ENCODE measurements at regions not wholly inside any gene's neighbourhood (a gene's known extent, or its start where the extent isn't known, plus 50 kb on each side); places are given as distances from the start of the nearest gene placed in this dataset.

DNA sequence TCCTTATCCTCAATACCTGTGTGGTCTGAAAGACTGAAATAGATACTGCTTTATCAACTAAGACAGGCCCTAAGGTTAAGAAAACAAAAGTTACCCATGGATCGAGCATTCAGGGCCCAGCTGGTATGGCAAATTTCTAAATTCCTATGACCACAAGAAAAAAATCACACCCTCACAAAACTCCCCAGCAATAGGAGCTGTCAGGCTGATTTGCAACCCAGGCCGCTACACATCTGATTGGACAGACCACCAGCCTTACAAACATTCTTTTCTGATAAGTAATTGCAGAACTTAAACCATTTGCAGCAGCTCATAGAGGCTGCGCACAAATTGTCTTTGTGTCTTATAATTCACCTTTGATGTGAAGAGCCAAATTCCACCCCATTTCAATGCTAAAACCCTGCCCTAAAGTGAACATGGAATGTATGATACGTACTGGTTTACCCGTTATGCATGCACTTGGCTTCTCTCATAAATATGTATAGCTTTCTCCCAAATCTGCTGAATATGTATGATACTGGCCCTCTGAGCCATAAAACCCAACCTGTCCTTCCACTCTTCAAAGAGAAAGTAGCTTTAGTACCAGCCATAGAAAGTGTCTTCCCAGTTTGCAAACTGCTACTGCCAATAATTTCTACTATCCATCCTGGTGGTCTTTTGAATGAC, 842.5 kb downstream of the GRID1 start:
- Mint-ChIP-seq H3K36me3 (ENCODE audit: low read depth) (no peaks in the 10 kb centered on the region), H3K27me3 (peaks cover 30% of the 10 kb centered on the region), H3K9me3 (no peaks in the 10 kb centered on the region), H3K4me3 (no peak overlapping the region), H3K4me1 (ENCODE audit: low read depth) (no peaks in the 10 kb centered on the region), H3K27ac (no peak overlapping the region)
- Histone ChIP-seq H3K9me3 (ENCODE audit: control insufficient read depth in 1 of 2, insufficient read depth in 1 of 2, low read length in 2 of 2) (no peaks in the 10 kb centered on the region), H3K4me1 (ENCODE audit: insufficient read depth, low read length) (no peaks in the 10 kb centered on the region), H3K27me3 (ENCODE audit: control insufficient read depth in 1 of 2, insufficient read depth in 2 of 2, low read length in 2 of 2) (peaks cover 0 to 3% of the 10 kb centered on the region in 2 experiments), H3K36me3 (ENCODE audit: insufficient read depth, low read length) (no peaks in the 10 kb centered on the region), H3K4me3 (ENCODE audit: low read length) (no peak overlapping the region), H3K27ac (ENCODE audit: low read depth in 1 of 2, low read length in 2 of 2) (no peak overlapping the region)
- intact Hi-C loops (cut with DNase I, micrococcal nuclease), result no loop called here
- DNase-seq (no peak), ATAC-seq (ENCODE audit: poor library complexity) (no peak)
- TF ChIP-seq, protein P1, sequence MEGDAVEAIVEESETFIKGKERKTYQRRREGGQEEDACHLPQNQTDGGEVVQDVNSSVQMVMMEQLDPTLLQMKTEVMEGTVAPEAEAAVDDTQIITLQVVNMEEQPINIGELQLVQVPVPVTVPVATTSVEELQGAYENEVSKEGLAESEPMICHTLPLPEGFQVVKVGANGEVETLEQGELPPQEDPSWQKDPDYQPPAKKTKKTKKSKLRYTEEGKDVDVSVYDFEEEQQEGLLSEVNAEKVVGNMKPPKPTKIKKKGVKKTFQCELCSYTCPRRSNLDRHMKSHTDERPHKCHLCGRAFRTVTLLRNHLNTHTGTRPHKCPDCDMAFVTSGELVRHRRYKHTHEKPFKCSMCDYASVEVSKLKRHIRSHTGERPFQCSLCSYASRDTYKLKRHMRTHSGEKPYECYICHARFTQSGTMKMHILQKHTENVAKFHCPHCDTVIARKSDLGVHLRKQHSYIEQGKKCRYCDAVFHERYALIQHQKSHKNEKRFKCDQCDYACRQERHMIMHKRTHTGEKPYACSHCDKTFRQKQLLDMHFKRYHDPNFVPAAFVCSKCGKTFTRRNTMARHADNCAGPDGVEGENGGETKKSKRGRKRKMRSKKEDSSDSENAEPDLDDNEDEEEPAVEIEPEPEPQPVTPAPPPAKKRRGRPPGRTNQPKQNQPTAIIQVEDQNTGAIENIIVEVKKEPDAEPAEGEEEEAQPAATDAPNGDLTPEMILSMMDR (IDR thresholded peaks at IDR 0.05), result no peak
- CTCF ChIA-PET, result no interaction called here
- POLR2A ChIA-PET, result no interaction called here

DNA sequence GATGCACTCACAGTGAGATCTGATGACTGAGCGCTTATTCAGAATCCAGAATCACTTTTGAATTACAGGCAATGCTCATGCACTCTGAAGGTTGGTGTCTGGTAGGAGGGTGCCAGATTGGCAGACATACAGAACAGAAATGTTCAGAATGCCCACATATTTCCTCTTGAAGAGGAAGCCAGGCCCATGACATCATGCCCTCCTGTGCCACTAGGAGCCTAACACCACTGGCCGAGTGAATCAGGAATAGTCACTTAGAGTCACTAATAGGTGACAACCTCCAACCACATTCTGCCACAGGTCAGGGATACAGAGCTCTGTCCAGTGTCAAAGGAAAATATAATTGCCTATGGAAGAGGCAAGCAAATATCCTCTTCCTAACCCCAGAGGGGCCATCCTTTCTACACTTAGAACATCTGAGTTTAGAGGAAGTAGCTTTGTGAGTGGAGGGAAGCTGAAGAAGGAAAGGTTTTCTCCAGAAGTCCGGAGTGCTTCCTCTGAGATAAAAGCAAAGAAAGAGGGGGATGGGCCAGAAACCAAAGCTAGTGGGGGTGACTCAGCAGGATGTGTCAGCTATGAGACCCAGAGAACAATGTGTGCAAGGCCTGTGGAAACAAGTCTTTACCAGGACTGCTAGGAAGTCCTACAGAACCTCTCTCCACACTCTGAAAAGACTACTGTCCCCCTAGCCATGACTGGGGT, 838.8 kb downstream of the GRID1 start:
- POLR2A ChIA-PET, result no interaction called here
- DNase-seq (no peak), ATAC-seq (ENCODE audit: poor library complexity) (no peak)
- peaks cover 19% of the 10 kb centered on the region for H3K27me3 Mint-ChIP-seq
- H3K9me3 ChIP-seq (ENCODE audit: control insufficient read depth in 1 of 2, insufficient read depth in 1 of 2, low read length in 2 of 2), result no peaks in the 10 kb centered on the region
- H3K4me3 Mint-ChIP-seq, result no peak overlapping the region
- H3K27ac ChIP-seq (ENCODE audit: low read depth in 1 of 2, low read length in 2 of 2), result no peak overlapping the region
- intact Hi-C loops (cut with DNase I, micrococcal nuclease), result no loop called here
- H3K36me3 ChIP-seq (ENCODE audit: insufficient read depth, low read length), result no peaks in the 10 kb centered on the region
- CTCF ChIA-PET, result no interaction called here
- H3K4me1 Mint-ChIP-seq (ENCODE audit: low read depth), result no peaks in the 10 kb centered on the region
- no peaks in the 10 kb centered on the region for H3K4me1 ChIP-seq (ENCODE audit: insufficient read depth, low read length)
- TF ChIP-seq, protein P1 (IDR thresholded peaks at IDR 0.05), result no peak
- no peaks in the 10 kb centered on the region for H3K9me3 Mint-ChIP-seq
- no peak overlapping the region for H3K27ac Mint-ChIP-seq
- H3K36me3 Mint-ChIP-seq (ENCODE audit: low read depth), result no peaks in the 10 kb centered on the region
- no peak overlapping the region for H3K4me3 ChIP-seq (ENCODE audit: low read length)
- H3K27me3 ChIP-seq (ENCODE audit: control insufficient read depth in 1 of 2, insufficient read depth in 2 of 2, low read length in 2 of 2), result no peaks in the 10 kb centered on the region

DNA sequence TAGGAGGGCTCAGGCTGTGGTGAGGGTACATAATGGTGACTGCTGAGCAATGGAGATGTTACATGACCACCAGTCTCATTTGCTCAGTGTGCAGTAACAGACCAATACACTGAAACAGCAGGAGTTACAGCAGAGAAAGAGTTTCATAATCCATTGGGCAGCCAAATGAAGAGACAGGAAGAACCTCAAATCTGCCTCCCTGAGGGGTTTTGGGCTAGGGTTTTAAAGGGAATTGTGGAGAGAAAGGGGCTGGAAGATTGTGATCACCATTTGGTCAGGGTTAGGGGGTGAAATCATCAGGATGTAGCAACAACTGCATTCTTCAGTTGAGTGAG, 838.3 kb downstream of the GRID1 start:
- intact Hi-C loops (cut with DNase I, micrococcal nuclease), result no loop called here
- Mint-ChIP-seq H3K4me1 (ENCODE audit: low read depth) (no peaks in the 10 kb centered on the region), H3K27me3 (peaks cover 23% of the 10 kb centered on the region), H3K9me3 (no peaks in the 10 kb centered on the region), H3K4me3 (no peak overlapping the region), H3K36me3 (ENCODE audit: low read depth) (no peaks in the 10 kb centered on the region), H3K27ac (no peak overlapping the region)
- H3K4me1 ChIP-seq (ENCODE audit: insufficient read depth, low read length), result no peaks in the 10 kb centered on the region
- H3K4me3 ChIP-seq (ENCODE audit: low read length), result no peak overlapping the region
- ChIA-PET POLR2A (no interaction called here), CTCF (no interaction called here)
- ATAC-seq (ENCODE audit: poor library complexity) (no peak), DNase-seq (no peak)
- TF ChIP-seq, protein P1 (IDR thresholded peaks at IDR 0.05), result no peak
- H3K36me3 ChIP-seq (ENCODE audit: insufficient read depth, low read length), result no peaks in the 10 kb centered on the region
- no peak overlapping the region for H3K27ac ChIP-seq (ENCODE audit: low read depth in 1 of 2, low read length in 2 of 2)
- H3K27me3 ChIP-seq (ENCODE audit: control insufficient read depth in 1 of 2, insufficient read depth in 2 of 2, low read length in 2 of 2), result no peaks in the 10 kb centered on the region
- H3K9me3 ChIP-seq (ENCODE audit: control insufficient read depth in 1 of 2, insufficient read depth in 1 of 2, low read length in 2 of 2), result no peaks in the 10 kb centered on the region
